CD14-positive monocyte (primary cell): ENCODE measurements at regions not wholly inside any gene's neighbourhood (a gene's known extent, or its start where the extent isn't known, plus 50 kb on each side); places are given as distances from the start of the nearest gene placed in this dataset.

Experiments used
- DNase-seq, 3 donors: peaks; one replicate each; pipeline ENCODE4 v3.0.0-alpha.2; 2011 to 2022
- H2AFZ ChIP-seq: 2 replicates; pipeline ENCODE4 v1.6.0; 2012; ENCODE audit warnings: mild to moderate bottlenecking, low read depth, low read length, inconsistent platforms; ENCODE audit not compliant: insufficient read depth, poor library complexity, severe bottlenecking
- H3K27ac ChIP-seq, 2 donors: 1 replicate in 1 of 2; 2 replicates in 1 of 2; pipeline ENCODE4 v1.5.1; 2012 to 2013; ENCODE audit warnings: low read length in 2 of 2, control low read depth in 1 of 2, inconsistent platforms in 1 of 2, low read depth in 1 of 2, mild to moderate bottlenecking in 1 of 2
- H3K27me3 ChIP-seq, 2 donors: one replicate each; pipeline versions ENCODE4 v1.6.0 to v1.6.1; 2011 to 2013; ENCODE audit warnings: low read length in 2 of 2; ENCODE audit not compliant: control insufficient read depth in 2 of 2, insufficient read depth in 2 of 2
- H3K36me3 ChIP-seq, 2 donors: replicated peaks in 1 of 2; 1 replicate in 1 of 2; 2 replicates in 1 of 2; pipeline versions ENCODE4 v1.5.1 to v1.6.1; 2012 to 2013; ENCODE audit warnings: low read length in 2 of 2, control low read depth in 1 of 2, inconsistent platforms in 1 of 2, mild to moderate bottlenecking in 1 of 2; ENCODE audit not compliant: insufficient read depth in 2 of 2, control insufficient read depth in 1 of 2
- H3K4me1 ChIP-seq, 2 donors: 1 replicate in 1 of 2; 2 replicates in 1 of 2; pipeline versions ENCODE4 v1.5.1 to v1.6.1; 2012 to 2013; ENCODE audit warnings: low read length in 2 of 2, control low read depth in 1 of 2, inconsistent platforms in 1 of 2, mild to moderate bottlenecking in 1 of 2, moderate library complexity in 1 of 2; ENCODE audit not compliant: insufficient read depth in 2 of 2, control insufficient read depth in 1 of 2
- H3K4me2 ChIP-seq: replicated peaks from 2 replicates; pipeline ENCODE3; 2012; ENCODE audit warnings: low read length, moderate library complexity, mild to moderate bottlenecking; ENCODE audit not compliant: poor library complexity, severe bottlenecking; ENCODE audit errors: extremely low read depth
- H3K4me3 ChIP-seq, 3 experiments: fragments of 200-600 bp in 1 of 3; sonication (generic) in 1 of 3; replicated peaks in 1 of 3; 1 replicate in 2 of 3; 2 replicates in 1 of 3; pipeline ENCODE4 v1.5.1; 2011 to 2013; ENCODE audit warnings: low read length in 3 of 3, mild to moderate bottlenecking in 3 of 3, control low read depth in 2 of 3, low read depth in 2 of 3, inconsistent platforms in 1 of 3, moderate library complexity in 1 of 3
- H3K79me2 ChIP-seq: 2 replicates; pipeline ENCODE4 v1.6.0; 2012; ENCODE audit warnings: mild to moderate bottlenecking, control low read depth, inconsistent platforms, low read length, moderate library complexity; ENCODE audit not compliant: insufficient read depth
- H3K9ac ChIP-seq: 2 replicates; pipeline ENCODE4 v1.6.0; 2017; ENCODE audit warnings: low read length, mild to moderate bottlenecking; ENCODE audit not compliant: insufficient read depth, poor library complexity, severe bottlenecking
- H3K9me3 ChIP-seq, 2 donors: replicated peaks in 1 of 2; 1 replicate in 1 of 2; 2 replicates in 1 of 2; pipeline versions ENCODE4 v1.5.1 to v1.6.1; 2012 to 2013; ENCODE audit warnings: low read length in 2 of 2, control low read depth in 1 of 2; ENCODE audit not compliant: control insufficient read depth in 1 of 2, insufficient read depth in 1 of 2
- H4K20me1 ChIP-seq: 2 replicates; pipeline ENCODE4 v1.6.0; 2012; ENCODE audit warnings: mild to moderate bottlenecking, low read length, control low read depth, moderate library complexity; ENCODE audit not compliant: insufficient read depth
- H3K27ac Mint-ChIP-seq, 7 donors: one replicate each; pipeline ENCODE4 v1.8.0; 2020; ENCODE audit warnings: mild to moderate bottlenecking in 7 of 7, mixed read lengths in 7 of 7, moderate library complexity in 6 of 7, inconsistent platforms in 2 of 7
- H3K27me3 Mint-ChIP-seq, 3 donors: one replicate each; pipeline ENCODE4 v1.8.0; 2021 to 2022; ENCODE audit warnings: low read depth in 3 of 3, mild to moderate bottlenecking in 3 of 3, mixed read lengths in 3 of 3, moderate library complexity in 3 of 3, inconsistent platforms in 1 of 3
- H3K36me3 Mint-ChIP-seq, 2 donors: one replicate each; pipeline ENCODE4 v1.8.0; 2020; ENCODE audit warnings: mixed read lengths in 2 of 2, inconsistent platforms in 1 of 2, mild to moderate bottlenecking in 1 of 2
- H3K4me1 Mint-ChIP-seq: one replicate; pipeline ENCODE4 v1.8.0; 2020; ENCODE audit warnings: mild to moderate bottlenecking, mixed read lengths
- H3K4me3 Mint-ChIP-seq, 2 donors: one replicate each; pipeline ENCODE4 v1.8.0; 2020; ENCODE audit warnings: mild to moderate bottlenecking in 2 of 2, mixed read lengths in 2 of 2, moderate library complexity in 1 of 2
- H3K9me3 Mint-ChIP-seq, 7 donors: one replicate each; pipeline ENCODE4 v1.8.0; 2020 to 2022; ENCODE audit warnings: mixed read lengths in 7 of 7, mild to moderate bottlenecking in 6 of 7, moderate library complexity in 6 of 7, inconsistent platforms in 2 of 7
- WGBS: methylation state at CpG from one replicate; pipeline ENCODE4 v1.1.5; 2013; ENCODE audit warnings: missing lambda C conversion rate; ENCODE audit not compliant: insufficient coverage; 5-methylcytosine and 5-hydroxymethylcytosine counted together
- intact Hi-C, 2 donors: fragments of 100-400 bp; cut with micrococcal nuclease; formaldehyde crosslinking; loops; one replicate each; pipeline versions ENCODE4 v1.15.0 to v1.15.1; 2023
- TF ChIP-seq, protein P1 (sequence below): fragments of 200-600 bp; IDR thresholded peaks from one replicate; pipeline ENCODE4 v1.8.0; 2022; ENCODE audit warnings: antibody characterized with exemption, mild to moderate bottlenecking

DNA sequence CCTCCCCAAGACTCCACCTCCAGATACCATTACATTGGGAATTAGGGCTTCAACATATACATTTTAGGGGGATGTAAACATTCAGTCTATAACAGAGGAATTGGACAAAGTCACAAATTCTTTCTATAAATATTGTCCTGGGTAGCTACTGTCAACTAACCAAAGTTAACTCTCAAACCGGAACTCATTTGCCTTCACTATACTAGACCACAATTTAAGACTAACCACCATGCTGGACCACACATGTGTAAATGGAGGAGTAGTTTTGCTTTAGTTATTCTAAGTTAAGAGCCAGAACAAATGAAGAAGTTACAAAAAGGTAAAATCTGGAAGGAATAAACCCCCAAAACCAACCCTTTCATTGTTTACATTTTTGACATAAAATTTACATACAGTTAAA is 222.8 kb downstream of the NDFIP2 start:
- Histone ChIP-seq H3K79me2 (no peaks in the 10 kb centered on the region), H3K27me3 (no peaks in the 10 kb centered on the region), H3K9ac (no peak overlapping the region), H4K20me1 (no peaks in the 10 kb centered on the region), H3K4me2 (no peak overlapping the region), H3K4me3 (no peak overlapping the region), H3K36me3 (no peaks in the 10 kb centered on the region), H3K9me3 (no peaks in the 10 kb centered on the region), H3K27ac (no peak overlapping the region), H2AFZ (no peak overlapping the region), H3K4me1 (no peaks in the 10 kb centered on the region)
- no peaks in the 10 kb centered on the region for H3K36me3 Mint-ChIP-seq
- intact Hi-C loops = no loop called here
- H3K9me3 Mint-ChIP-seq = peaks cover 0 to 2% (median 0%) of the 10 kb centered on the region in 7 donors
- no peak for DNase-seq
- no CpG with 5 or more reads among the region's 1 CpG for WGBS
- H3K27ac Mint-ChIP-seq = no peak overlapping the region
- TF ChIP-seq, protein P1, sequence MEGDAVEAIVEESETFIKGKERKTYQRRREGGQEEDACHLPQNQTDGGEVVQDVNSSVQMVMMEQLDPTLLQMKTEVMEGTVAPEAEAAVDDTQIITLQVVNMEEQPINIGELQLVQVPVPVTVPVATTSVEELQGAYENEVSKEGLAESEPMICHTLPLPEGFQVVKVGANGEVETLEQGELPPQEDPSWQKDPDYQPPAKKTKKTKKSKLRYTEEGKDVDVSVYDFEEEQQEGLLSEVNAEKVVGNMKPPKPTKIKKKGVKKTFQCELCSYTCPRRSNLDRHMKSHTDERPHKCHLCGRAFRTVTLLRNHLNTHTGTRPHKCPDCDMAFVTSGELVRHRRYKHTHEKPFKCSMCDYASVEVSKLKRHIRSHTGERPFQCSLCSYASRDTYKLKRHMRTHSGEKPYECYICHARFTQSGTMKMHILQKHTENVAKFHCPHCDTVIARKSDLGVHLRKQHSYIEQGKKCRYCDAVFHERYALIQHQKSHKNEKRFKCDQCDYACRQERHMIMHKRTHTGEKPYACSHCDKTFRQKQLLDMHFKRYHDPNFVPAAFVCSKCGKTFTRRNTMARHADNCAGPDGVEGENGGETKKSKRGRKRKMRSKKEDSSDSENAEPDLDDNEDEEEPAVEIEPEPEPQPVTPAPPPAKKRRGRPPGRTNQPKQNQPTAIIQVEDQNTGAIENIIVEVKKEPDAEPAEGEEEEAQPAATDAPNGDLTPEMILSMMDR = no peak
- H3K4me1 Mint-ChIP-seq = no peaks in the 10 kb centered on the region
- no peak overlapping the region for H3K4me3 Mint-ChIP-seq
- peaks cover 0 to 1% (median 0%) of the 10 kb centered on the region in 3 donors for H3K27me3 Mint-ChIP-seq

DNA sequence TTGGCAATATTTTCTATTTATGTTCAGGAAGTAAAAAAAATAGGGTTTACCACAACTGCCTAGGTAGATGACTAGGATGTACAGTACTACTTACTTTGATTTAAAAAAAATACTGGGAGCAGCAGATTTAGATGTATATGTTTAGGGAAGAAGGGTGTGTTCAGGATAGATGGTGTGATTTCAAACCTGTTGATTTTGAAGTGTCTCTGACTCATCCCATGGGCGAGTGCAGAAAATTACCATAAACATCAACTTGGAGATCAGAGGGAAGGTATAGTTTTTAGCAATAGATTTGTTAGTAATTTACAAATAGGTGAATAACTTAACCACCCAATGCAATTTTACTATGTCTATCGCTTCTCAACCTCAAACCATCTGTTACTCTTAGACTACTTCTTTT is 214.8 kb downstream of the NDFIP2 start:
- Histone ChIP-seq H3K27ac (no peak overlapping the region), H3K27me3 (no peaks in the 10 kb centered on the region), H3K4me3 (no peak overlapping the region), H3K36me3 (no peaks in the 10 kb centered on the region), H3K4me1 (no peaks in the 10 kb centered on the region), H3K9ac (no peak overlapping the region), H3K4me2 (no peak overlapping the region), H3K9me3 (no peaks in the 10 kb centered on the region), H2AFZ (no peak overlapping the region), H4K20me1 (no peaks in the 10 kb centered on the region), H3K79me2 (no peaks in the 10 kb centered on the region)
- Mint-ChIP-seq H3K9me3 (peaks cover 0 to 3% (median 0%) of the 10 kb centered on the region in 7 donors), H3K27me3 (no peaks in the 10 kb centered on the region), H3K27ac (no peak overlapping the region), H3K4me3 (no peak overlapping the region), H3K36me3 (no peaks in the 10 kb centered on the region), H3K4me1 (no peaks in the 10 kb centered on the region)
- WGBS = no CpG with 5 or more reads among the region's 2 CpGs
- intact Hi-C loops = no loop called here
- TF ChIP-seq, protein P1 = no peak
- no peak for DNase-seq
